ENCODE measurements at regions not wholly inside any gene's neighbourhood (a gene's known extent, or its start where the extent isn't known, plus 50 kb on each side); places are given as distances from the start of the nearest gene placed in this dataset.

DNA sequence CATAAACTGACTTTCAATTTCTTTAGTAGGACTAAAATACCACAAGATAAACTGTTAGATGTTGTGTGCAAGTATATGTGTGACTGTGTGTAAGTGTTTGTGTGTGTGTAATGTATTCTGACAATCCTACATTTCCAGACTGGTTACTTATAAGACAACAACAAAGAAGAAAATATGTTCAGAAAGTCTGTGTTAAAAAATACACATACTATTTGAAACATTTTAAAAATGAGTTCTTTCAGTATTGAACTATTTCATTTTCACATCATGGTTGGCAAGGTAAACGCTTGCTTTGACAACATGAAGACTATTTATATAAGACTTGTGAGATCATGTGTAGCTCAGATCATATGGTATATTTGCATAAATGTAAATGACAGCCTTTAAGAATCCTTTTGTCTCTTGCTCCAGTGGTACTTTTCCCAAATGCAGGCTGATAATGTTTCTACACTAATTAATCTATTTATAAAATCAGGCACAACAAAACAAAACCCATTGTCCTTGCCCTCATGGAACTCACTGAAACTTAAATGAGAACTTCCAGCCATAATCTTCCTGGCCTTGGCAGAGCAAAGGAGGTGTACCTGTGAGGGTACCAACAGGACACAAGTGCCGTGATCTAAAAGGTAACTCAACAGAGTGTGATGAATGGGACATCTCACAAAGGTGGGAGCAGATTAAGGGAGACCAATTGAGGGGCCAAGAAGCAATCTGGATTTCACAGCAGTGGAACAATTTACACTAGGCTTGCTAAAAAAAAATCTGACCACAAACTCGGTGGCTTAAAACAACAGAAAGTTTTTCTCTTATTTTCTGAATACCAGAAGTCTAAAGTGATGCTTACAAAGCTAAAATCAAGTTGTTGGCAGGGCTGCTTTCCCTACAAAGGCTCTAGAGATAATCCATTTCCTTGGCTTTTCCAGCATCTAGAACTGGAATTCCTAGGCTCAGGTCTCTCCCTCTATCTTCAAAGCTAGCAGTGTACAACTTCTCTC lies 349.0 kb downstream of the TBC1D4 start:
- DNase-seq (ENCODE audit: low read depth): no peak

- DNase-seq (ENCODE audit: low read depth): no peak
Measured at GRCh38 chr13:75129331-75129730, 352.6 kb downstream of the TBC1D4 start.

GRCh38 chr13:75124415-75124814 lies 357.6 kb downstream of the TBC1D4 start:
- DNase-seq (ENCODE audit: low read depth): no peak

DNA sequence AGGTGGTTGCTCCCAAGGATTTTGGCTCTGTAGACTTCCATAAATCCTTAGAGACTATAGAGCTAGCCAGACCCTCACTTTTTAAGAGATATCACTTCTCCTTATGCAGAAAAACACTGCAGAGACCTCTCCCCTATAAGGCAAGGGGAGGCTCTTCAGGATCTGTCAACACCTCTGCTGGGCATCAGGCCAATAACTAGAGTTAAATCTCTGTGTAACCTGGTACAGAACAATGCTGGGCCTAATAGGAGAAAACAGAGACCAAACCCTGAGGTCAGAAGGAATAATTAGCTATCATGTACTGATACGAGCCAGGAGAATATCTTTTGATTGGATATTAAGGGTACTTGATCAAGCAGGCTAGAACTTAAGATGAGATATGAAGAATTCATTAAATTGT lies 358.5 kb downstream of the TBC1D4 start:
- no peak for DNase-seq (ENCODE audit: low read depth)

DNA sequence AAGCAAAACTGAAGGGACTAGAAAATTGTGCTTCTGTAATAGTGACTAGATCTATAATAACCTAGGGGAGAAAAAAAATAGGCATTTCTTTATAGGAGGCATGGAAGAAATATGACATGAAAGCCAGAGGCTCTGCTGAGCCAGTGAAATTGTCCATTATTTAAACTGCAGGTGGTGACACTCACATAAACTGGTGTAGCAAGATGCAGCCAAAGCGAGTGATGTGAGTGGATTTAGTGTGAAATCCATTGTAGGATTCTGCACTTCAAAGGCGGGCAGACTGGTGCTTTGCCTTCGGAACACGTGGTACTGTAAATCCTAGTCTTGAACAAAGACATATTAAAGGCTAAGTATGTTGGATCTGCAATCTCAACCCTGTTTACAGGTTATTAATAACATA lies 361.9 kb downstream of the TBC1D4 start:
- DNase-seq (ENCODE audit: low read depth): no peak

DNA sequence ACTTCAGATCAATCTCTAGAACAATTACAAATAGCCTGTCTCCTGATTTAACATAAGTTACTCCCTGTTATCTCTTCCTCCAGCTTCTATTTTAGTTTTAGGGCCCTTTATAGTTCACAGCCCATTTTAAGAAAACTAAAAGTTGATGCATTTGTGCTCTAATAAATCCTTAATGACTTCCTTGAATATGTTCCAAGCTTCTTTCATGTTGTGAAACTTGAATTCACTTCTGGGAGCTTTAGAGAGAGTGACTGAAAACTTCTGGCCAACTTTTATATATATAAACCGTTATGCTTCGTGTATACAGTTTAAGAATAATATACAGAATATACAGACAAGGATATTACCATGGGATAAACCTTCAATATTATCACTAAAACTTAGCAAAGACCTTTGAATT lies 366.8 kb downstream of the TBC1D4 start:
- DNase-seq (ENCODE audit: low read depth): no peak

GRCh38 chr13:75103976-75104375 lies 378.0 kb downstream of the TBC1D4 start:
- DNase-seq (ENCODE audit: low read depth): no peak

- DNase-seq (ENCODE audit: low read depth): no peak
Measured at GRCh38 chr13:75102001-75102716, 379.8 kb downstream of the TBC1D4 start.

- no peak for DNase-seq (ENCODE audit: low read depth)
Measured at GRCh38 chr13:75101348-75101747, 380.6 kb downstream of the TBC1D4 start.

- DNase-seq (ENCODE audit: low read depth): no peak
Measured at GRCh38 chr13:75092143-75092542, 389.8 kb downstream of the TBC1D4 start.

GRCh38 chr13:75091718-75092117 lies 390.3 kb downstream of the TBC1D4 start:
- no peak for DNase-seq (ENCODE audit: low read depth)

GRCh38 chr13:75090872-75091615 lies 390.9 kb downstream of the TBC1D4 start:
- DNase-seq (ENCODE audit: low read depth): no peak

- DNase-seq (ENCODE audit: low read depth): no peak
Measured at GRCh38 chr13:75088915-75089314, 393.1 kb downstream of the TBC1D4 start.

GRCh38 chr13:75079226-75079625 lies 402.7 kb downstream of the TBC1D4 start:
- DNase-seq (ENCODE audit: low read depth): no peak

DNA sequence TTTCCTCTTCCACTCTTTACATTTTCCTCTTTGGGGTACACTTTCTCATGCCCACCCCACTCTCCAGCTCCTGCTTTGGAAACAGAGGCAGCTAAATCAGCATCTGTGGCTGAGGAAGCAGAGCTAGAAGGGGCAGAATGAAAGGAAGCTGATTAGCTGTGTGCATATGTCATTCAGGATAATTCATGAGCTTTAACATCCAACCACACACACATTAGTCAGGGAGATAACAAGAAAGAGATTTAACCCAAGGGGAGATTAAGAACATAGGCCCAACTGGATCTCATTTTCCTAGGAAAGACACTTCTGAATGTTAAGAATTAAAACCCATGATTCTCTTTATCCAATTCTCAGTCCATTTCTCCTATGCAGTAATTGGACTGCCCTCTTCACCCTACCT lies 405.5 kb downstream of the TBC1D4 start:
- DNase-seq (ENCODE audit: low read depth): no peak

GRCh38 chr13:75073786-75074185 lies 408.2 kb downstream of the TBC1D4 start:
- no peak for DNase-seq (ENCODE audit: low read depth)

DNA sequence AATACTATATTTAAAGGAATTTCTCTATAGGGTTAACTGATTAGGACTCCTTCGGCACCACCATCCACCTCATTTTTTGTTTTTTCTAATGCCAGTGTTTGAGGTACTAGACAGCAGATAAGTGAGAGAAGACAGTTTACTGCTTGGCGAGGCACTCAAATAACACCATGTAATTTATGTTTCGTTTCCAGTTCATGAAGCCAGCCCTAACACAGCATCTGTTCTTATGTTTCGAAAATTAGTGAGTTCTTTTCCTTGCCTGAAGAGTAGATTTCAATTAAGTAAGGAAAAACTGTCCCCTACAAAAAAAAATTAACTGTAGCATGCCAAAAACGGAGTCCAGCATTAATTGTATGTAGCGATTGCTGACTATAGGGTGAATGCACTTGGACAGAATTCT lies 409.1 kb downstream of the TBC1D4 start:
- DNase-seq (ENCODE audit: low read depth): no peak

GRCh38 chr13:75072368-75072767 lies 409.6 kb downstream of the TBC1D4 start:
- no peak for DNase-seq (ENCODE audit: low read depth)

- no peak for DNase-seq (ENCODE audit: low read depth)
Measured at GRCh38 chr13:75071796-75072195, 410.2 kb downstream of the TBC1D4 start.

GRCh38 chr13:75071395-75071794 lies 410.6 kb downstream of the TBC1D4 start:
- no peak for DNase-seq (ENCODE audit: low read depth)

GRCh38 chr13:75061909-75062308 lies 420.1 kb downstream of the TBC1D4 start:
- no peak for DNase-seq (ENCODE audit: low read depth)

GRCh38 chr13:75055296-75055695 lies 426.7 kb downstream of the TBC1D4 start:
- no peak for DNase-seq (ENCODE audit: low read depth)

GRCh38 chr13:75052616-75053015 lies 429.4 kb downstream of the TBC1D4 start:
- DNase-seq (ENCODE audit: low read depth): no peak

Data from stimulated activated CD8-positive, alpha-beta memory T cell treated with anti-CD3 and anti-CD28 coated beads, Interleukin-15, amount 100 ng/mL, for 24 hours (primary cell).